HG02852 (cell line): ENCODE measurements at regions not wholly inside any gene's neighbourhood (a gene's known extent, or its start where the extent isn't known, plus 50 kb on each side); places are given as distances from the start of the nearest gene placed in this dataset.
"Not testable (repeated sequence)": the region's sequence is repeated elsewhere in the genome, so short reads cannot be mapped to it uniquely, and the experiment has no call there.

ENCODE experiments used
- ATAC-seq: cut with Tn5 transposase; IDR thresholded peaks from one replicate; pipeline ENCODE4 v1.9.1; 2021; ENCODE audit warnings: mild to moderate bottlenecking, moderate library complexity; ENCODE audit not compliant: unreplicated experiment

- ATAC-seq = no peak
Measured at GRCh38 chr2:159880729-159881128, 82.7 kb upstream of the CD302 start.

- peak; percentile 87 for ATAC-seq
Measured at GRCh38 chr2:159879051-159879604, 81.1 kb upstream of the CD302 start.

GRCh38 chr2:159875083-159875482 is 77.1 kb upstream of the CD302 start:
- no peak for ATAC-seq

- no peak for ATAC-seq
Measured at GRCh38 chr2:159873258-159873657, 75.2 kb upstream of the CD302 start.

GRCh38 chr2:159872353-159872752 is 74.3 kb upstream of the CD302 start:
- no peak for ATAC-seq

GRCh38 chr2:159868598-159869159 is 70.7 kb upstream of the CD302 start:
- not testable (repeated sequence) for ATAC-seq

- no peak for ATAC-seq
Measured at GRCh38 chr2:159867567-159868361, 69.8 kb upstream of the CD302 start.

- no peak for ATAC-seq
Measured at GRCh38 chr2:159863526-159864160, 65.6 kb upstream of the CD302 start.

GRCh38 chr2:159860581-159861310 is 62.7 kb upstream of the CD302 start:
- no peak for ATAC-seq

- ATAC-seq = no peak
Measured at GRCh38 chr2:159859583-159859982, 61.6 kb upstream of the CD302 start.

- no peak for ATAC-seq
Measured at GRCh38 chr2:159856760-159857159, 58.8 kb upstream of the CD302 start.

- no peak for ATAC-seq
Measured at GRCh38 chr2:159855557-159856061, 57.6 kb upstream of the CD302 start.

GRCh38 chr2:159855143-159855542 is 57.1 kb upstream of the CD302 start:
- ATAC-seq = no peak

GRCh38 chr2:159854481-159854880 is 56.5 kb upstream of the CD302 start:
- no peak for ATAC-seq

GRCh38 chr2:159853101-159853500 is 55.1 kb upstream of the CD302 start:
- ATAC-seq = no peak

GRCh38 chr2:159851941-159852340 is 53.9 kb upstream of the CD302 start:
- ATAC-seq = no peak

- ATAC-seq = no peak
Measured at GRCh38 chr2:159850789-159851188, 52.8 kb upstream of the CD302 start.

GRCh38 chr2:159849160-159849813 is 51.3 kb upstream of the CD302 start:
- ATAC-seq = no peak
